SK-N-SH treated with all-trans-retinoic acid at 6 μM for 48 hours (cell line): ENCODE measurements at regions not wholly inside any gene's neighbourhood (a gene's known extent, or its start where the extent isn't known, plus 50 kb on each side); places are given as distances from the start of the nearest gene placed in this dataset.

Experiments
- CSRNP3 ChIP-seq: fragments of 250-450 bp; sonication (Bioruptor Pico); IDR thresholded peaks from 2 replicates; pipeline ENCODE4 v1.5.1; 2021; ENCODE audit warnings: mild to moderate bottlenecking, moderate library complexity
- PATZ1 ChIP-seq: fragments of 250-450 bp; sonication (Bioruptor Pico); IDR thresholded peaks from 2 replicates; pipeline ENCODE4 v1.8.0; 2020; ENCODE audit warnings: mild to moderate bottlenecking, moderate library complexity, borderline replicate concordance
- RARB ChIP-seq: fragments of 250-450 bp; sonication (Bioruptor Pico); IDR thresholded peaks from 2 replicates; pipeline ENCODE4 v1.8.0; 2021; ENCODE audit warnings: mild to moderate bottlenecking, moderate library complexity
- ZNF565 ChIP-seq: fragments of 450-650 bp; formaldehyde crosslinking; conservative IDR thresholded peaks from 2 replicates; pipeline ENCODE4 v1.5.0; 2020; ENCODE audit warnings: low read depth, mild to moderate bottlenecking, moderate library complexity
- ZNF70 ChIP-seq: fragments of 450-650 bp; formaldehyde crosslinking; IDR thresholded peaks from 2 replicates; pipeline ENCODE4 v1.5.0; 2020; ENCODE audit warnings: mild to moderate bottlenecking, moderate library complexity
- TF ChIP-seq, protein P1 (sequence below): fragments of 250-450 bp; sonication (Bioruptor Pico); IDR thresholded peaks from 2 replicates; pipeline ENCODE4 v1.5.1; 2020; ENCODE audit warnings: low read depth, mild to moderate bottlenecking, moderate library complexity

DNA sequence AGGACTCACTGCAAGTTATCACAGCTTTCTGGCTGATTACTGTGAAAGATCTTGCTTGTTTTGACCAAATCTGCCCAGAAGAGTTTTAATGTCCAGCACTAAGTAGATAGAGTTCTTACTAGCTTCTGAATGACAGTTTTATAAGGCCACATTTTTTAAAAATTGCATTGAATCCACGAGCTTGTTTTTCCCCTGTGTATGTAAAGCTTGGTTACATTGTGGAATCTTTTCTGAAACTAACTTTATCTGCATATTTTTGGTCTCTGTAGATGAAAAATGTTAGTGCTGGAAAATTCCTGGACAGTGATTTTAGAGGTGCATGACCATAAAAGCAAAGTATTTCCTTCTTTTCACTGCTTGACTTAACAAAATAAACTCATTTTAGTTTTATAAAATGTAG lies 650.3 kb upstream of the FAM241A start:
- no peak for TF ChIP-seq PATZ1
- TF ChIP-seq, protein P1, sequence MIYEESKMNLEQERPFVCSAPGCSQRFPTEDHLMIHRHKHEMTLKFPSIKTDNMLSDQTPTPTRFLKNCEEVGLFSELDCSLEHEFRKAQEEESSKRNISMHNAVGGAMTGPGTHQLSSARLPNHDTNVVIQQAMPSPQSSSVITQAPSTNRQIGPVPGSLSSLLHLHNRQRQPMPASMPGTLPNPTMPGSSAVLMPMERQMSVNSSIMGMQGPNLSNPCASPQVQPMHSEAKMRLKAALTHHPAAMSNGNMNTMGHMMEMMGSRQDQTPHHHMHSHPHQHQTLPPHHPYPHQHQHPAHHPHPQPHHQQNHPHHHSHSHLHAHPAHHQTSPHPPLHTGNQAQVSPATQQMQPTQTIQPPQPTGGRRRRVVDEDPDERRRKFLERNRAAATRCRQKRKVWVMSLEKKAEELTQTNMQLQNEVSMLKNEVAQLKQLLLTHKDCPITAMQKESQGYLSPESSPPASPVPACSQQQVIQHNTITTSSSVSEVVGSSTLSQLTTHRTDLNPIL: no peak
- no peak for TF ChIP-seq ZNF565
- no peak for TF ChIP-seq RARB
- no peak for TF ChIP-seq ZNF70 (CRISPR knock-in tag)
- no peak for TF ChIP-seq CSRNP3 (CRISPR knock-in tag)
